NCI-H2107 treated with DMSO at 0.1 percent for 48 hours (cell line): ENCODE measurements at regions not wholly inside any gene's neighbourhood (a gene's known extent, or its start where the extent isn't known, plus 50 kb on each side); places are given as distances from the start of the nearest gene placed in this dataset.
"Not testable (repeated sequence)": the region's sequence is repeated elsewhere in the genome, so short reads cannot be mapped to it uniquely, and the experiment has no call there.

ENCODE experiments used
- DNase-seq: peaks from one replicate; lab custom pipeline; 2025; ENCODE audit not compliant: unreplicated experiment; lab: John Stamatoyannopoulos, UW

DNA sequence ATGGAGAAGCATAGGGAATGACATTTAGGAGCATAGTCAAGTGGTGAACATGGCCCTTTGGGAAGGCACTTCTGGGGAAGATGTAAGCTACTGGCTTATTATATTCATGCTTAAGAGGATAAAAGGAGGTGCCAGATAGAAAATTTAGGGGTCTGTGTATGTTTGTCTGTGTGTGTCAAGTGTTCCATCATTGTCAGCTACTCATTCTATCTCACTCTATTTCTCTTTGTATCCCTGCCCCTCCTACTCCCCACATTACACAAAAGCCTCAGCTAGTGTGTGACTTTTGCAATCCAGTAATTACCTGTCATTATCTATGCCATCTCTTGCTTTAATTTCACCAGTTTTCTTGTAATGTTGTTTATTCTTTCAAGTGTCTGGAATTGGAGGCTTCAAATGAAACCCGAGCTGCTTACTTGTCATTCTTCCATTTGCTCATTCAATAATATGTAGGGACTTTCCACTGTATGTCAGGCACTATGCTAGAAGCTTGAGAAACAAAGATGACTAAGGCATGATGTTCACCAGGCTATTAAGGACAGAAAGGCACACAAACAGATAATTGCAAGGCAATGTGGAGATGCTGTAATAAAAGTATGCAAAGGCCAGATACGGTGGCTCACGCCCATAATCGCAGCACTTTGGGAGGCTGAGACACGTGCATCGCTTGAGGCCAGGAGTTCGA lies 229.8 kb upstream of the TEX13C start:
- no peak for DNase-seq

DNA sequence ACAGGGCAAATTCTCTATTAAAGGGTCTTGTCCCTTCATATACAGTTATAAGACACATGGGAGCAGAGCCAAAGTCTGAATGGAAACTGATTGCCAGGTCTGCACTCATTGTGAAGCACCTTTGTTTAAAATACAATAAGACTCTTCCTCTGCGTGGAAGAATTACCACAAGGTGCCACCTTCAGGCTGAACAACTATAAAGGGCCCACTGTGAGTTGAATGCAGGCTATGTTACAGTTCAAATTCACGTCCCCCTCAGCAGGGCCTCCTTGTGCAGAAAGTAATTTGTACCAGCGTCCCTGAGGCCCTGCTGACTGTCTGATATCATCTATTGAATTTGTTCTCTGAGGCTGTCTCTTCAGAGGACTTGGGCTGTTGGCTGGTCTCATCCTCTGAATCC lies 225.8 kb upstream of the TEX13C start:
- no peak for DNase-seq

DNA sequence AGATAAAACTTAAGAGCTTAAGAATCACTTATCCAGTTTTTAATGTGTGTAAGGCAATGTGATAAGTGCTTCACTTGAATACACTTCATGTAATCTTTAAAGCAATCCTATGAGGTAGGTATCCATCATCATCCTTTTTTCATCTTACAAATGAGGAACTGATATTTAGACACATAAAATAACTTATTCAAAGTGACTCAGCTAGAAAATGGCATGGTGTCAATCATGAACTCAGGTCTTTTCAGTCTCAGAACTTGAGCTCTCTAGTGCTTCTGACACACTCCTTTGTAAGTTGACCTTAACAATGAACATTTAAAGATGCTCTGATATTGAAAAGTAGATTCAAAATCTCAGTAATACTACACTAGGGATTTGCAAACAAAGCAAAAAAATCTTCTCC lies 224.8 kb upstream of the TEX13C start:
- DNase-seq = no peak

DNA sequence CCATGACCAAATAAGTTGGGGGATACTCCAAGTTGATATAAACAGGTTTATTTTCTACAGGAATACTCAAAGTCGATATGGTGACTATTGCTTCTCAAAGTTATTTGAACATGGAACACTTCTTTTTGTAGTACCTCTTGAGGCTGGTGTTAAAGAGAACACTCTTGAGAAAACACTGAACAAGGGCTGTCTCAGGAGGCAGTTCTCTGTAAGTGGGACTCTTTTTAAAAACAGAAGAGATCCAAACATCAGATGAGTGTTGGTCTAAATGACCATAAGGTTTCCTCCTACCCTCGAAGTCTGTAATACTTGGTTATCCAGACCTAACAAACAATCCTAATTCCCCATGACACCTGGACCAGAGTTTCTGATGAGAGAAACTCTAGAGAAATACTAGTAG lies 223.2 kb upstream of the TEX13C start:
- no peak for DNase-seq

DNA sequence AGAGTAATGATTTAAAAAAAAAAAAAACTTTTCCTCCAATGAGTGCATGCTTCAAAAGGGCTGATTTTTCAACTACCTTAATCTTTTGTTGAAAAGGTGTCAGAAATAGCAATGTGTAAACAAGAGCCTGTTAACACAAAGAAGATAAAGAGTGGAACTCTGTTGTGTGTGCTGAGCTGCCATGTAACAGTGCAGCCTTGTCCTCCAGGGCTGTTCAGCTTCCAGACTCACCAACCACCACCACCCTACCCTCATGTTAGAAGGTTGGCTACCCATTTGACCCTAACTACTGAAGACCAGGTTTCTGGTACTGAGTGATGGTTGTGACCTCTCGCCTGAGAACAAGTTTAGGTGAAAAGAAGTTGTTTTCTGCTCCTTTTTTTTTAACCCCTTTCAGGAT lies 222.8 kb upstream of the TEX13C start:
- DNase-seq = no peak

DNA sequence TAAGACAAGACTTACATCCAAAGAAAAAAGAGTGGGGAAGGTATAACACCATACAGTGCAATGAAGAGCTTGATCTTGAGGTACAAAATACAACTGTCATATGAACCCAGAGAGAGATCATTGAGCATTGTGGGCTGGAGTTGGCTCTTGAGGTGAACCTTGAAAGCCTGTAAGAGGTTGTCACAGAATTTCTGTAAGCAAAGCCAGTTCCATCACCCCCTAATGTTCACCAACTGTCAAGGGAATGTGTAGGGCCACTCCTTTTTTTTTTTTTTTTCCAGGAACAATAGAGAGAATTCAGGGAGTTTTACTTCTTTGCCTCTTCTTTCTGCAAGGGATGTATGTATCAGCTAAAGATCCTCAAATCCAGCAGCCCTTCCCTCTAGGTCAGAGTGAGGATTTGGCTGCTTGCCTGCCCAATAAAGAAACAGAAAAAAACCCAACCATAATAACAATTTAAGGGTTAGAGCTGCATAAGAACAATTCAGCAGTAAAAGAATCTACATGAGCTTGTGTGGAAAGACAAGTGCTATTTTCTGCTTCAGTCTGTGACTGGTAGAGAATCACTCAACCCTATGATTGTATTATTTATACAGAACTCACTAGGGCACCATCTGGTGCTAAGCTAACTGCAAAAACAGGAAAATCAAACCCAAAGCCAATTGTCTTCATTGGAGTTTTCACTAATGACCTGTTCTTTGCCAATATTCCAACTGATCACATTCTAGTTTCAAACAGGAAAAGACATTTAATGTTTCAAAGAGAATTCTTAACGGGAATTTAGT lies 217.5 kb upstream of the TEX13C start:
- no peak for DNase-seq

DNA sequence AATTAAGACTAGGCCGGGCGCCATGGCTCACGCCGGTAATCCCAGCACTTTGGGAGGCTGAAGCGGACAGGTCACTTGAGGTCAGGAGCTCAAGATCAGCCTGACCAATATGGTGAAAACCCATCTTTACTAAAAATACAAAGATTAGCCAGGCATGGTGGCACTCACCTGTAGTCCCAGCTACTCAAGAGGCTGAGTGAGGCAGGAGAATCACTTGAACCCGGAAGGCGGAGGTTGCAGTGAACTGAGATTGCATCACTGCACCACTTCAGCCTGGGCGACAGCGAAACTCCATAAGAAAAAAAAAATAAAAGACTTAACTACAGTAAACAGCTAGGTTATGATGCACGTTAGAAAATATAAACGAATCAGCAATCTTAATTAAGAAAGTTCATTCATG lies 216.0 kb upstream of the TEX13C start:
- DNase-seq = no peak

DNA sequence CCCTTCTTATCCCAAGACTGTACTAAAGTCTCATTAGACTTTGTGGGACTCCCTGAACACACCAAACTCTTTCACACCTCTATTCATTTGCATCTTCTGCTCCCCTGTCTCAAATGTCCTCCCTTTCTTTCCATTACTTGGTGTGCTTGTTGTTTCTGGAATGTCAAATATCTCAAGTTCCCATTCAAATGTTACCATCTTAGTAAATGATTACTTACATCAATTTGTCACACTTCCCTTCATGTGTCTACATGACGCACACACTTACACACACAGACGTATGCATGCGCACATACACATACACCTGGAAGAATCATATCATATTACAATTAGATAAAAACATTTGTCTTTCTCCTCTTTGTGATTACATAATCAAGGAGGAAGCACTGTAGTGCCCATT lies 210.8 kb upstream of the TEX13C start:
- no peak for DNase-seq

DNA sequence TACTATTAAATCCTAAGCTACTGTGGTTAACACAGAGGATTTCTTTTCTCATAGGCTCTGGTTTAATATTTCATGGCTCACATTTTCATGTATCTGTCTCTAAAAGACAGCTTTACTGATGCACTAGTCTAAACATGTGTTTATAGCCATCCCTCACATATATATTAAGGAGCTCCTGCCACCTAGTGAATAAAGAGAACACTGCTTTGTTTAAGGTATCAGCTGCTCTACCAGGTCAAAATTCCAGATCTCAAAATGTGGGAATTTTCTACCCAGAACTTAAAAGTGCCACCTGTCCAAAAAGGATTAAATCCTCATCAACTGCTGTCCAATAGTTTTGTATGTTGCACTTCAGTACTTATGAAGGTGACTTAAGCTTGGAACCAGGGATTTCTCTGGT lies 188.5 kb upstream of the TEX13C start:
- peak; percentile 1 for DNase-seq

DNA sequence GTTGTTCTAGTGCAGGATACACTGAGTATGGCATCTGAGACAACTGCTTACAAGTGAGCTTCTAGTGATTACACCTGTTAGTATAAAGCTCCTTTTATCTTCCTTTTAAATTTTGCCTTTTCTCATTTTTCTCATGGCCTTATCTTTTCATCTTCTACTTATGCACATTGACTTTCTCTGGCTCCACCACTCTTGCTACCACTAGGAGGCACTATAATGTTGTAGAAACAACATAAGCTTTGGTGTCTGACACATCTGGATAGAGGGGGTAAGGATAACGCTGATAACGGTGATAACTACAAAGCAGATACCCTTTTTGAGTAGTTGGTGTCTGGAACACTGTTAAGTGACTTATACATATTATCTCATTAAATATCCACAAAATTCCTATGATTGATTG lies 187.4 kb upstream of the TEX13C start:
- DNase-seq = no peak

DNA sequence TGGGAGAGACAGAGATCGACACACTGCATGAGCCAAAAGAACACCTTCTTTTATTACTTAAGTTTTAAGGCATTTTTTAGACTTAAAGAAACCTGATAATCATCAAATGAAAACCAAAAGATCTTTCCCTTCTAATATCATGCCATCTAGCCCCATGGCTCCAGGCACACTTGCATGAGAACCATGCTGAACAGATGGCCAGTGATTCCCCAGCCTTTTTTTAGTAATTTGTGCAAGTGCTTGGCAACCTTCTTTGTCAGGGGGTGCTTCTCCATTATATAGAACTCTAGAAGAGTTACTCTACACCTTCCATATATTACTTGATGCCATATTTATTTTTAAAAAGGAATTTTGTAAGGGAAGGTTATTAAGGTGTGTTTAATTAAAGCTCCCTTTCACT lies 182.2 kb upstream of the TEX13C start:
- no peak for DNase-seq

DNA sequence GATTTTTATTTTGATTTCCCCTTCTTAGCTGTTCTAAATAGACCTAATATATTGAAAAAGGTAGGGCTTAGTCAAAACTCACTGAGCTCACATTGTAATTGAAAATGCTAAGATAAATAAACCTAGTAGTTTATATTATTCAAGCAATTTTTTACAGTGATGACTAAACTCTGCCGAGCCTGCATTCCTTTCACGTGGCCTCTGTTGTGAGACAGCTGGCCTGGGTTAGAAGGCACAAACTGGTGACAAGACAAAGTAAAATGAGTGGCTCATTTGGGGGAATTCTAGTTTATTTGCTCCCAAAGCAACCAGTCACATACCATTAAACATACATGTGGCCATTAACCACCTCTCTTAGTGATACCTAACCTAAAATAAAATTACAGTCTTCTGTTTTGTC lies 169.4 kb upstream of the TEX13C start:
- DNase-seq = no peak

DNA sequence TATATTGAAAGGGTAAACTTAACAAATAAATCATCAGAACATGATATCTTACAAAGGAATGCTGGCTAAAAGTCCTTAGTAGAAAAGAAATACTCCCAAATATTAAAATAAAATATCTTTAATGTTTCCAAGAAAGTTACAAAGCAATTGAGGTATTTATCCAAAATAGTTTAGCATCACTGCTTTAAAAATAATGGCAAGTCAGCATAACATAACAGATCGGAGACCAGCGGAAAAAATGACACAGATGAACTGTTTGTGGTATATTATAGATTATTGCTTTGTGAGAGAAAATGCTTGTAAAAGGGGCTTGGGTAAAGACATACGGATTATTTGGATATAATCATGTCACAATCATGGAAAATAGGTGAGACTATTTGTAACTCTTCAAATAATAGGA lies 168.5 kb upstream of the TEX13C start:
- no peak for DNase-seq

DNA sequence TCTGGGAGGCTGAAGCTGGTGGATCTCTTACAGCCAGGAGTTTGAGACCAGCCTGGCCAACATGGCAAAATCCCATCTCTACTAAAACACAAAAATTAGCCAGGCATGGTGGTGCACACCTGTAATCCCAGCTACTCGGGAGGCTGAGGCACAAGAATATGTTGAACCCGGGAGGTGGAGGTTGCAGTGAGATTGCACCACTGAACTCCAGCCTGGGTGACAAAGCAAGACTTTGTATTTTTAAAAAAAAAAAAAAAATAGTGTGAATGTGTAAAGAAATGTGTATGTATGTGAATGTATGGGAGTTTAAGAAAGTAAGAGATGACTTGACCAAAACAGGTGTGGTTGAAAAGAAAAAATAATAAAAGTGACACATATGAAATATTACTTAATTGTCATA lies 167.7 kb upstream of the TEX13C start:
- no peak for DNase-seq

DNA sequence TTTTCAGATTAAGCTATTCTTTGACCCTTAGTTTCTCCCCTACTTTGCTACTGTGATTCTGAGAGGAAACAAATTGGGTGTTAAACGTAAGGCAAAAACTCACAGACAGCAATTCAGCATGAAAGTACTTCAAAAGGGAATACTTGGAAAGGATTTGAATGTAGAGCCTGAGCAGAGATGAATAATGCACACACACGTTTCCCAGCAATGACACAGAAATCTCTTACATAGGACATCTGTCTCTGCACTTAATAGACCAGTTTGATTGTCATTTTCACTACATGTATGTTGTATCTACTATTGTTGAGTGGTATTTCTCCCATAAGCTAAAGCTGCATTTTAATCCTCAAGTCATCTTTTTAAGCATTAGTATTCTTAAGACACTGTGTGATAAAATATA lies 166.1 kb upstream of the TEX13C start:
- no peak for DNase-seq

DNA sequence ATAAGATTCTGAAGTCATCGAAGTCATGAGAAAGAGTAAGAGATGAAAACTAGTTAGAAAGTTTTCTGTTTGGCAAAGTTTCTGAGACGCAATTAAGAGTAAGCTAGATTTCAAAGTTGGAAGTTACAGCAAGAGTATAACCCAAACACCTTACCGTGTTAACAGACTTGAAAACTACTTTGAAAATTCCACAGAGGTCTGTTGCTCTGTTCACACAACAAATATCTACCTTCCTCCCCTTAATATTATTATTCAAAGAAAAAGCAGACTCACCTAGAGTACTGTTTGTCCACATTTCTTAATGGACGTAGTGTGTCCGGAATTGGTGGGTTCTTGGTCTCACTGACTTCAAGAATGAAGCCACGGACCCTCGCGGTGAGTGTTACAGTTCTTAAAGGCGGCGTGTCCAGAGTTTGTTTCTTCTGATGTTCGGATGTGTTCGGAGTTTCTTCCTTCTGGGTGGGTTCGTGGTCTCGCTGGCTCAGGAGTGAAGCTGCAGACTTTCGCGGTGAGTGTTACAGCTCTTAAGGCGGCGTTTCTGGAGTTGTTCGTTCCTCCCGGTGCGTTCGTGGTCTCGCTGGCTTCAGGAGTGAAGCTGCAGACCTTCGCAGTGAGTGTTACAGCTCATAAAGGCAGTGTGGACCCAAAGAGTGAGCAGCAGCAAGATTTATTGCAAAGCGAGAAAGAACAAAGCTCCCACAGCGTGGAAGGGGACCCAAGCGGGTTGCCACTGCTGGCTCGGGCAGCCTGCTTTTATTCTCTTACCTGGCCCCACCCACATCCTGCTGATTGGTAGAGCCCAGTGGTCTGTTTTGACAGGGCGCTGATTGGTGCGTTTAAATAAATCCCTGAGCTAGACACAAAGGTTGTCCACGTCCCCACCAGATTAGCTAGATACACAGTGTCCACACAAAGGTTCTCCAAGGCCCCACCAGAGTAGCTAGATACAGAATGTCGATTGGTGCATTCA lies 165.1 kb upstream of the TEX13C start:
- not testable (repeated sequence) for DNase-seq

DNA sequence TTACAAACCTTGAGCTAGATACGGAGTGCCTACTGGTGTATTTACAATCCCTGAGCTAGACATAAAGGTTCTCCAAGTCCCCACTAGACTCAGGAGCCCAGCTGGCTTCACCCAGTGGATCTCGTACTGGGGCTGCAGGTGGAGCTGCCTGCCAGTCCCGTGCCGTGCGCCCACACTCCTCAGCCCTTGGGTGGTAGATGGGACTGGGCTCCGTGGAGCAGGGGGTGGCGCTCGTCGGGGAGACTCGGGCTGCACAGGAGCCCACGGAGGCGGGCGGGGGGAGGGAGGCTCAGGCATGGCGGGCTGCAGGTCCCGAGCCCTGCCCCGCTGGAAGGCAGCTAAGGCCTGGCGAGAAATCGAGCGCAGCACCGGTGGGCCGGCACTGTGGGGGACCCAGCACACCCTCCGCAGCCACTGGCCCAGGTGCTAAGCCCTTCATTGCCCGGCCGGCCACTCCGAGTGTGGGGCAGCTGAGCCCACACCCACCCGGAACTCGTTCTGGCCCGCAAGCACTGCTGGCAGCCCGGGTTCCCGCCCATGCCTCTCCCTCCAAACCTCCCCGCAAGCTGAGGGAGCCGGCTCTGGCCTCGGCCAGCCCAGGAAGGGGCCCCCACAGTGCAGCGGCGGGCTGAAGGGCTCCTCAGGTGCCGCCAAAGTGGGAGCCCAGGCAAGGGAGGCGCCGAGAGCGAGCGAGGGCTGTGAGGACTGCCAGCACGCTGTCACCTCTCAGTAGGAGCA lies 164.2 kb upstream of the TEX13C start:
- DNase-seq = not testable (repeated sequence)

DNA sequence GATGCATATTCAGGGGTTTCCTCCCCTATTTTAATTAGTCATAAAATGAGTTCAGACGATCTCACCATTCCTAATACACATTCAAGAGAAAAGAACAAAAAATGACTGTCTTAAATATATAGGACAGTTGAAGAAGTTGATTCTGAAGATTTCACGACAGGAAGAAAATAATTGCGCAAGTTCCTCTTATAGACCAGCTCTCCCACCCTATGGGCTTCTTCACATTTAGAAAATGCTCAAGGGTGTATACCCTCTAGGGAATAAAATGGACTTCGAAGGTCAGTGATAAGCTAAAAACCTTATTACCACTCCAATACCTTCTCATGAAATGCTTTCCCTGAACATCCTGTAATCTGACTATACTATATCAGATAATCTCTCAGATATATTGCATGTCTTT lies 149.2 kb upstream of the TEX13C start:
- DNase-seq = no peak

DNA sequence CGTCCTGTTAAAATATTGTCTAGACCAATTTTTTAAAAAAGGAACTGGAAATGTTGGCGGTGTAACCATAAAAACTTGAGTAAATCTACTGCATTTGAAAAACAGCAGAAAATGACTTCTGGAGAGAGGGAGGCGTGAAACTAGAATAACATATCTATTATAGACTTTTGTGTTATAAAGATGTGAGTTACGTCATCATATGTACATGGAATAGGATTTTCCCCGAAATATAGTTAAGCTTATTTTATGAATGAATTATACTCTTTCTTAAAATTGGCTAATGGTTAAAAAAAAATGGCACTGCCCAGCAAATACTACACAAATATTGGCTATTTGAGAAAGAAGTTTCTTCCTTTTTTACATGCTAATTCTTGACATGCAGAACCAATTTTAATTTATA lies 147.1 kb upstream of the TEX13C start:
- no peak for DNase-seq

DNA sequence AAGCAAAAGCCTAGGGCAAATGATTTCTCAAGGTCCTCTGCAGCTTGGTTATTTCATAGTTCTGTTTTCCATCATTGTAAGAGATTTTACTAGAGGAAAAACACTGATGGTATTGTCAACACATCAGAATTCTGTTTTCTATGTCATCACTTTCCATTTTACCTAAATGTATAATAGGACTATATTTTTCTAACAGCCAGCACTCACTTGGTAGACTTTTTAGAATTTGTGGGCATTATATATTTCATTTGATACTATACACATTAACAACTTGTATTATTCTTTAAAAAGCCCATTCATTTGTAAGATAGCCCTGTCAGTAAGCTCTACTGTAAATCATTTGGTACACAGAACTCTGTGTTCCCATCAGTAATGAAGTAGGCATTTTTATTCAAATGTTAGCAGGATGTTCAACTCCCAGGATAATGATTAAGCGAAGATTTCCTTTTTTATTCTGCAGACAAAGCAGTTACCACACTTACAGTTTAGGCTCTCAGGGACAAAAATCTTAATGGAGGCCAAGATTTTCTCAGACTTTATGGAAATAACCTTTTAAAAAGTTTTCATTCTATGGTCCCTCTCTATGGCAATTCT lies 143.6 kb upstream of the TEX13C start:
- DNase-seq = no peak

DNA sequence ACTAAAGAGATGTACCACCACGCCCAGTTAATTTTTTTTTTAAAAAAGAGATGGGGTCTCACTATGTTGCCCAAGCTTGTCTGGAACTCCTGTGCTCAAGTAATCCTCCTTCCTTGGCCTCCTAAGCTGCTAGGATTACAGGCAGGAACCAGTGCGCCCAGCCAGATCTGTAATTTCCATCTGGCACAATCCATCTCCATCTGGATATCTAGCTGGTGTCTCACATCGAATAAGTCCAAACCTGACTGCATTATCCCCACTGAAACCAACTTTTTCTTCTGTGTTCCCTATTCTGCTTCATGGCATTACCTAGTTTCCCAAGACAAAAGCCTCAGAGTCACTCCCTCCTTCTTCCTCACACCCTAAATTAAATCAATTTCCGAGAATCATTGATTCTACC lies 125.8 kb upstream of the TEX13C start:
- DNase-seq = no peak
